ENCODE measurements at regions not wholly inside any gene's neighbourhood (a gene's known extent, or its start where the extent isn't known, plus 50 kb on each side); places are given as distances from the start of the nearest gene placed in this dataset.
"Not testable (repeated sequence)": the region's sequence is repeated elsewhere in the genome, so short reads cannot be mapped to it uniquely, and the experiment has no call there.

GRCh38 chr17:21551081-21551881 lies 141.0 kb upstream of the KCNJ18 start:
- DNase-seq (ENCODE audit: low spot score): peak; percentile 73

- DNase-seq (ENCODE audit: low spot score): not testable (repeated sequence)
Observed at GRCh38 chr17:21558921-21559320, 133.4 kb upstream of the KCNJ18 start.

- no peak for DNase-seq (ENCODE audit: low spot score)
Observed at GRCh38 chr17:21564262-21564661, 128.1 kb upstream of the KCNJ18 start.

- DNase-seq (ENCODE audit: low spot score): not testable (repeated sequence)
Observed at GRCh38 chr17:21564757-21565156, 127.6 kb upstream of the KCNJ18 start.

- not testable (repeated sequence) for DNase-seq (ENCODE audit: low spot score)
Observed at GRCh38 chr17:21570427-21570826, 121.9 kb upstream of the KCNJ18 start.

- DNase-seq (ENCODE audit: low spot score): not testable (repeated sequence)
Observed at GRCh38 chr17:21572148-21572547, 120.2 kb upstream of the KCNJ18 start.

GRCh38 chr17:21573271-21573960 lies 118.9 kb upstream of the KCNJ18 start:
- DNase-seq (ENCODE audit: low spot score): not testable (repeated sequence)

GRCh38 chr17:21573961-21574610 lies 118.2 kb upstream of the KCNJ18 start:
- DNase-seq (ENCODE audit: low spot score): peak; percentile 59

- DNase-seq (ENCODE audit: low spot score): not testable (repeated sequence)
Observed at GRCh38 chr17:21574611-21575255, 117.6 kb upstream of the KCNJ18 start.

- peak; percentile 15 for DNase-seq (ENCODE audit: low spot score)
Observed at GRCh38 chr17:21578783-21579182, 113.5 kb upstream of the KCNJ18 start.

GRCh38 chr17:21592774-21593173 lies 99.5 kb upstream of the KCNJ18 start:
- DNase-seq (ENCODE audit: low spot score): no peak

GRCh38 chr17:21593452-21594105 lies 98.7 kb upstream of the KCNJ18 start:
- DNase-seq (ENCODE audit: low spot score): not testable (repeated sequence)

- DNase-seq (ENCODE audit: low spot score): no peak
Observed at GRCh38 chr17:21595086-21595485, 97.2 kb upstream of the KCNJ18 start.

- no peak for DNase-seq (ENCODE audit: low spot score)
Observed at GRCh38 chr17:21602176-21602575, 90.1 kb upstream of the KCNJ18 start.

GRCh38 chr17:21603292-21603691 lies 89.0 kb upstream of the KCNJ18 start:
- not testable (repeated sequence) for DNase-seq (ENCODE audit: low spot score)

GRCh38 chr17:21611443-21611842 lies 80.9 kb upstream of the KCNJ18 start:
- not testable (repeated sequence) for DNase-seq (ENCODE audit: low spot score)

- DNase-seq (ENCODE audit: low spot score): not testable (repeated sequence)
Observed at GRCh38 chr17:21612123-21613070, 79.9 kb upstream of the KCNJ18 start.

GRCh38 chr17:21613071-21613429 lies 79.3 kb upstream of the KCNJ18 start:
- no peak for DNase-seq (ENCODE audit: low spot score)

- DNase-seq (ENCODE audit: low spot score): not testable (repeated sequence)
Observed at GRCh38 chr17:21626987-21627386, 65.3 kb upstream of the KCNJ18 start.

All from kidney tubule cell (primary cell).